Vagina (tissue), 2 donors: ENCODE measurements at regions not wholly inside any gene's neighbourhood (a gene's known extent, or its start where the extent isn't known, plus 50 kb on each side); places are given as distances from the start of the nearest gene placed in this dataset.

ENCODE experiments used
- POLR2A ChIP-seq, 2 donors: fragments of 450-650 bp; IDR thresholded peaks; one replicate each; pipeline ENCODE4 v1.6.1; 2017; ENCODE audit warnings: antibody characterized with exemption in 2 of 2, mild to moderate bottlenecking in 2 of 2, moderate library complexity in 2 of 2
- TF ChIP-seq, protein P1 (sequence below), 3 experiments: fragments of 450-650 bp in 2 of 3; fragments of 200-600 bp in 1 of 3; sonication (generic) in 1 of 3; IDR thresholded peaks; one replicate each; pipeline ENCODE4 v1.5.1; 2017 to 2019; ENCODE audit warnings: antibody characterized with exemption in 3 of 3, mild to moderate bottlenecking in 2 of 3, moderate library complexity in 2 of 3

DNA sequence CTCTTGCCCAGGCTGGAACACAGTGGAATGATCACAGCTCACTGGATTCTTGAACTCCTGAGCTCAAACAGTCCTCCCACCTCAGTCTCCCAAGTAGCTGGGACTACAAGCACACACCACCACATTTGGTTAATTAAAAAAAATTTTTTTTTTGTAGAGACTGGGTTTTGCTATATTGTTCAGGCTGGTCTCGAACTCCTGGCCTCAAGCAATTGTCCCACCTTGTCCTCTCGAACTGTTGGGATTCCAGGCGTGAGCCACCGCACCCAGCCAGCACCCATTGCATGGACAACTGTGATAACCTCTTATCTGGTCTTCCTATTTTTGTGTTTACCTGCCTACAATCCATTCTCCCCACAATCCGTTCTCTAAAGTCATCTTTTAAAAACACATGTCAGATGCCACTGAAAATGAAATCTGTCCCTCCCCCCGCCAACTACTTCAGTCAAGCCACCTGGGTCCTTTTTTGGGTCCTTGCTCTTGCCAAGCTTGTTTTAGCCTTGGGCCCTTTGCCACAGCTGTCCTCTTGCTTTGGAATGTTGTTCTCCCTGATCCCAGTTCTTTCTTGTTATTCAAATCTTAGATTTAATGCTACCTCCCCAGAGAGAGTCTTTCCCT lies 250.5 kb downstream of the PIK3R1 start:
- TF ChIP-seq, protein P1, sequence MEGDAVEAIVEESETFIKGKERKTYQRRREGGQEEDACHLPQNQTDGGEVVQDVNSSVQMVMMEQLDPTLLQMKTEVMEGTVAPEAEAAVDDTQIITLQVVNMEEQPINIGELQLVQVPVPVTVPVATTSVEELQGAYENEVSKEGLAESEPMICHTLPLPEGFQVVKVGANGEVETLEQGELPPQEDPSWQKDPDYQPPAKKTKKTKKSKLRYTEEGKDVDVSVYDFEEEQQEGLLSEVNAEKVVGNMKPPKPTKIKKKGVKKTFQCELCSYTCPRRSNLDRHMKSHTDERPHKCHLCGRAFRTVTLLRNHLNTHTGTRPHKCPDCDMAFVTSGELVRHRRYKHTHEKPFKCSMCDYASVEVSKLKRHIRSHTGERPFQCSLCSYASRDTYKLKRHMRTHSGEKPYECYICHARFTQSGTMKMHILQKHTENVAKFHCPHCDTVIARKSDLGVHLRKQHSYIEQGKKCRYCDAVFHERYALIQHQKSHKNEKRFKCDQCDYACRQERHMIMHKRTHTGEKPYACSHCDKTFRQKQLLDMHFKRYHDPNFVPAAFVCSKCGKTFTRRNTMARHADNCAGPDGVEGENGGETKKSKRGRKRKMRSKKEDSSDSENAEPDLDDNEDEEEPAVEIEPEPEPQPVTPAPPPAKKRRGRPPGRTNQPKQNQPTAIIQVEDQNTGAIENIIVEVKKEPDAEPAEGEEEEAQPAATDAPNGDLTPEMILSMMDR (IDR thresholded peaks at IDR 0.05): no peak
- no peak for TF ChIP-seq POLR2A (IDR thresholded peaks at IDR 0.05)
